ENCODE measurements at regions not wholly inside any gene's neighbourhood (a gene's known extent, or its start where the extent isn't known, plus 50 kb on each side); places are given as distances from the start of the nearest gene placed in this dataset.

- DNase-seq (ENCODE audit: low spot score) = no peak
These were observed 127.0 kb upstream of the STXBP5 start for GRCh38 chr6:147077251-147077650.

GRCh38 chr6:147078106-147078505 lies 126.1 kb upstream of the STXBP5 start:
- DNase-seq (ENCODE audit: low spot score) = no peak

GRCh38 chr6:147078602-147079001 lies 125.6 kb upstream of the STXBP5 start:
- DNase-seq (ENCODE audit: low spot score) = no peak

DNA sequence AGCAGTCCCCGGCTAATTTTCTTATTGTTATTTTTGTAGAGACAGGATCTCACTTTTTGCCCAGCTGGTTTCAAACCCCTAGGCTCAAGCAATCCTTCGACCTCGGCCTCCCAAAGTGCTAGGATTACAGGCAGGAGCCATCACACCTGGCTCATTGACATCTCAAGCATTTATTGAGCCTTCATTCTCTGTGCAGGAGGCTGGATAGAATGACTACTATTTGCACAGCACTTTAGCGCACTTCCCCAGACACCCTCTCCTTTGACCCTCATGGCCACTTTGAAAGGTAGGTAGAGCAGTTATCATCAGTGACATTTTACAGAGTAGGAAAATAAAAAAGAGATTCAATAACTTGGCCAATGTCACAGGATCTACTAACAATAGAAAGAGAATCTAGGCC lies 124.0 kb upstream of the STXBP5 start:
- DNase-seq (ENCODE audit: low spot score) = no peak

- DNase-seq (ENCODE audit: low spot score) = peak; percentile 71
These were observed 123.1 kb upstream of the STXBP5 start for GRCh38 chr6:147081076-147081609.

- no peak for DNase-seq (ENCODE audit: low spot score)
These were observed 116.6 kb upstream of the STXBP5 start for GRCh38 chr6:147087641-147088040.

DNA sequence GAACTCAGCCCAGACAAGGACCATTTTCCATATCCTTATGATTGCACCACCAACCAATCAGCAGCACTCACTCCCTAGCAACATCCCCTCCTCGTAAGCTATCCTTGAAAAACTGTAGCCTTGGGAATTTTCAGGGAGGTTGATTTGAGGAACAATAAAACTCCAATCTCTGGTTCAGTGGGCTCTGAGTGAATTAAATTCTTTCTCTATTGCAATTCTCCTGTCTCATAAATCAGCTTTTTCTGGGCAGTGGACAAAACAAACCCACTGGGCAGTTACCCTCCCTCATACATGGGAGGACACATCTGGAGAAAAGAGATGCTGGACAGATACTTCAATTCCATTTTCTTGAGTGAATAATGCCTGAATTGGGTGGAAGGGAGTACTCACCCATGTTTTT lies 115.4 kb upstream of the STXBP5 start:
- DNase-seq (ENCODE audit: low spot score) = no peak

- no peak for DNase-seq (ENCODE audit: low spot score)
These were observed 108.9 kb upstream of the STXBP5 start for GRCh38 chr6:147095316-147095715.

- DNase-seq (ENCODE audit: low spot score) = peak; percentile 30
These were observed 104.2 kb upstream of the STXBP5 start for GRCh38 chr6:147099974-147100373.

DNA sequence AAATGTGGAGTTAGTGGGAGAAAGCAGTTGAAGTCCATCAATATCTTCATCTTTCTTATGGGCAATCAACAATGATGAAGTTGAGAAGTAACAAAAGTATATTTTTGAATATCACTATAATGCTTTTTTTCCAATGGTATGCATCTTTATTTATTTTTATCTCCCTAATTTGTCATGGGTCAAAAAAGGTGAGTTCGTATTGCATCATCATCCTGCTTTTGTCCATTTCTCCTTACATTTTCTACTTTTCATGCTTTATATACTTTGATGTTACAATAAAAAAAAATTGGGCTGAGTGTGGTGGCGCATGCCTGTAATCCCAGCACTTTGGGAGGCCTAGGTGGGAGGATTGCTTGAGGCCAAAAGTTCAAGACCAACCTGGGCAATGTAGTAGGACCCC lies 101.2 kb upstream of the STXBP5 start:
- no peak for DNase-seq (ENCODE audit: low spot score)

DNA sequence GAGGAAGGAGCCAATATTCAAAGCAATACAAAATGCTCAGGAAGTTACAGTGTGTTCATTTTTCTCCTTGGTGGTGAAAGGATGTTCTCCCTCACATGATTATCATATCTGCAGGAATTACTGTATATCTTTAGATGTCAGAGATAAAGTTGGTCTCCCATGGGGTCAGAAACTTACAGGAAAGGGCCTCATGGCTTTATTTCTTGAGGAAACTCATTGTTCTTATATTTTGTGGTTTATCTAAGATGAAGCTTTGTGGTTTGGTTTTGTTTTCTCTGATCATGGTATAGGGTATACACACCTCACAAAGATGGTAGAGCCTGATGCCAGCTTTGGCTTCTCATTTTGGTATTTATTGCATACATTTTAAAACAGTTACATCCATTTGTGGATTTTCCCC lies 100.5 kb upstream of the STXBP5 start:
- DNase-seq (ENCODE audit: low spot score) = no peak

GRCh38 chr6:147105786-147106185 lies 98.4 kb upstream of the STXBP5 start:
- DNase-seq (ENCODE audit: low spot score) = no peak

GRCh38 chr6:147106759-147107401 lies 97.3 kb upstream of the STXBP5 start:
- DNase-seq (ENCODE audit: low spot score) = no peak

DNA sequence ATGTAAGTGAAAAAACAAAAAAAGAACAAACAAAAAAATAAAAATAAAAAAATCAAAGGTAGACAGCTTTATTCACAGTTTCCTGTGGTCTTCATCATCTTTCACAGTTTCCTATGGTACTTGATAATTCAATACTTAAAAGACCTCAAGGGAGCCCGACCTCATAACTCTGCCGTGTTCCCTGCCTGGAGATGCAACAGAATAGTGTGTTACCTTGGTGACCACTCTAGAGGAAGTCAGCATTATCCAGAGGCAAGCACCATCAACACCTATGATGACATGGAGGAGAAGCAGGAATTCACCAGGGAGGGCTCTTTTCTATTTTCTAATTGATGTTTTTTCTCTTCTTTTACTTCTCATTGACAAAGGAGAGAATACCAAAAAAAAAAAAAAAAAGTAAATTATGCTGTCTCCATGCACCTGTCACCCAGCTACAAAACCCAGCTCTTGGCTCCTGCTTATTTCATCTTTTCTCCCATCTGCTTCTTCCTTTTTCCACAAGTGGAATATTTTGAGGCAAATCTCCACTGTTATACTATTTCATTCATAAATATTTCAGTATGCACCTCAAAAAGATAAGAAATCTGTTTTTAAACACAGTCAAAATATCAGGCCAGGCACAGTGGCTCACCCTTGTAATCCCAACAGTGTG lies 95.8 kb upstream of the STXBP5 start:
- DNase-seq (ENCODE audit: low spot score) = no peak

DNA sequence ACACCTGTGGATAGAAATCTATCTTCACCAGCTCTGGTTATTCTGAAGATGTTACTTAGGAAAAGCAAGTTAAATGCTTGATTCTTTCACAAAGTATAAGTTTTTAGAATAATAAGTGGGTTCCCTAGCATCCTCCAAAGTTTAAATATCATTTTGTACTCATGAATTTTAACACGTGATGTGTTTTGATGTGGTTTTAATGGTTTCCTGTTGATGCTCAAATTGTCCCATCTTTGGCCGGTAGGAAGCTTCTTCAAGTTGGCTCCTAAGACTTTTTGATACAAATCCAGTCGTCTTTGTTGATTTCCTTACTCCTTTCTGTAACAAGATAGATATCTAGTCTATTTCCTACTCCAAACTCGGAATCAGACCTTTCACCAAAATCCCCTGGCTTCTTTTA lies 94.5 kb upstream of the STXBP5 start:
- no peak for DNase-seq (ENCODE audit: low spot score)

DNA sequence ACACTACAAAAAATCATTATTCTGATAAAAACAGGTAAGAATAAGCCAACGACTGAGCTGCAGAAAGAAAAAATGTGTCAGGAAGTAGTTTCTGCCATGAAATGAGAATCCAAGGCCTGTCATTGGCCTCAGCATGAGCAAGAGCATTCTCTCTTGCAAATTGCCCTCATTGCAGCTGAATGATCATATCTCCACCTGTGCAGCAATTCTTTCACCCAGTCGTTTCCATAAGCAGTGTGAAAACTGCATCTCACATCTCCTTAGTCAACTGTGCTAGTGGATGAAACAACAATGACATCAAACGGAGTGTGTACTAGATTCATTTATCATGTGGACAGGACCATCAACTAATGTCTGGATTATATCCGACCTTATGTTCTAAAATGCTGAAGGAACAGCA lies 88.2 kb upstream of the STXBP5 start:
- no peak for DNase-seq (ENCODE audit: low spot score)

GRCh38 chr6:147117011-147117410 lies 87.2 kb upstream of the STXBP5 start:
- no peak for DNase-seq (ENCODE audit: low spot score)

- DNase-seq (ENCODE audit: low spot score) = no peak
These were observed 86.6 kb upstream of the STXBP5 start for GRCh38 chr6:147117580-147117979.

DNA sequence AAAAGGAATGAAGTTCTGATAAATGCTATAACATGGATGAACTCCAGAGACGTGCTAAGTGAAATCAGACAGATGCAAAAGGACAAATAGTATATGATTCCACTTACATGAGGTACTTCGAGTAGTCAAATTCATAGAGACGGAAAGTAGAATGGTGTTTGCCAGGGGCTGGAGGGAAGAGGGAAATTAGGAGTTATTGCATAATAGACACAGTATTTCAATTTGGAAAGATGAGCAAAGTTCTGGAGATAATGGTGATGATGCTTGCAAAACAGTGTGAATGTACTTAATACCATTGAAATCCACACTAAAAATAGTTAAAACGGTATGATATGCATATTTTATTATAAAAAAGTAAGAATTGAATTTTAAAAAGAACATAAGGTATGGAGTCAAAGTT lies 84.9 kb upstream of the STXBP5 start:
- DNase-seq (ENCODE audit: low spot score) = no peak

DNA sequence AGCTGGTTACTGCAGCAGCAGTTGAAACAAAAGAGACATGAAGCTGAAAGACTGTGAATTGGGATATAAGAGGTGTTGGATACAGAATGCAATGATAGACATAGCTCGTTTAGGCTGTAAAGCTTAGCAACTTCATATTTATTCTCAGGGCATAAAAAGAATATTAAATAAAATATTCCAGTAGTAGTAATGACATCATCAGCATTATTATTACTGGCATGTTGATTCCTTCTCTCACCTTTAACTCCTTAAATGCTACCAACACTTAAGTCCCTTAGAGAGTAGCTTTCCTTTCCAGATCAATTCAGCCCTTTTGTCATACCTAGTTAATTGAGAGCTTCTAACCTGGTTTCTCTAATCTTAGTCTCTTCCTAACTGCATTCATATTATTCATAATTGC lies 81.4 kb upstream of the STXBP5 start:
- no peak for DNase-seq (ENCODE audit: low spot score)

DNA sequence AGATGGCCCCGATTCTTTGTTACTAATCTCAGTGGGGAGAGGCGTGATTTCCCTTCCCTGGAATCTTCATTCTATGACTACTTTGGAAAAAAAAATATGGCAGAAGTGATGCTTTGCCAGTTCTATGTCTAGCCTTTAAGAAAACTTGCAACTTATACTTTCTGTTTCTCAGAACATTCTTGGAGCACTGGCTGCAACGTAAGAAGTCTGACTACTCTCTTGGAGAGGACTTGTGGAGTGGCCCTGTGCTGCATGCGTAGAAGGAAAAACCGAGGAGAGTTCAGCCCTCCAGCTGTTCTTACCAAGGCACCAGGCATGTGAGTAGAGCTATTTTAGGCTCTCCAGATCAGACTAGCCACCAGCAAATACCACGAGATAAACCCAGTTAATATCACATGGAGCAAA lies 77.6 kb upstream of the STXBP5 start:
- DNase-seq (ENCODE audit: low spot score) = no peak

DNA sequence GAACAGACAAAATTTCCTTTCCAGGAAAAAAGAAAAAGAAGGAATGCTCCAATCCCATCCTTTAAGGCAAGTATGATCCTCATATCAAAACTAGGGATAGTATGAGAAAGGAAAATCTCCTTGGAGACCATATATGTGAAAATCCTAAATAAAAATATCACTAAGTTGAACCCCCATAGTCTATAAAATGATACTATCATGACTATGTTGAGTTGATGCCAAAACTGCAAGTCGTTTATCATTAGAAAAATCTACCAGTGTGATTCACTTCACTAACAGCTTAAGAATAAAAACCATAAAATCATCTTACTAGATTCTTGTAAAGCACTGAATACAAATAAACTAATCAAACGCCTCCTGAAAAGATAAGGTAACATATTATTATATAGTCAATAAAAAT lies 76.6 kb upstream of the STXBP5 start:
- no peak for DNase-seq (ENCODE audit: low spot score)

DNA sequence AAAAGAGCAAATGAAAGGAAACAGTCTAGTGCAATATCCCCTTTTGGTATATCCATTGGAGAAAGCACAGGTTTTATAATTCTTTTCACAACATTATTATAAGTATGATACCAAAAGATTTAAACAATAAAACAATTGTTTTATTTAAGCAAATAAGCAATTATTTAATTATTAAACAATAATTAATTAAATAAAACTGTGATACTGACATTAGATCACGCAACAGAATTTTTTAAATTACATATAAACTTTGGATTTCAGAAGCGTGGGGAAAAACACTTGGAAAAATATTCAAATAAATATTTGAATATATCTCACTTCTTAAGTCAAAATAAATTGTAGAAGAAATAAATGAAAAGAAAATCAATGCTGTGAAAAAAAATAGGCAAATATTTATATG lies 76.2 kb upstream of the STXBP5 start:
- no peak for DNase-seq (ENCODE audit: low spot score)

- peak; percentile 6 for DNase-seq (ENCODE audit: low spot score)
These were observed 72.6 kb upstream of the STXBP5 start for GRCh38 chr6:147131532-147132128.
